Stomach (tissue), 8 donors: ENCODE measurements at regions not wholly inside any gene's neighbourhood (a gene's known extent, or its start where the extent isn't known, plus 50 kb on each side); places are given as distances from the start of the nearest gene placed in this dataset.

ENCODE experiments used
- DNase-seq, 2 donors: peaks; one replicate each; pipeline versions ENCODE4 v3.0.0 to v3.0.0-alpha.2; 2013 to 2019
- H3K27ac ChIP-seq, 5 donors: fragments of 200-600 bp in 4 of 5; sonication (generic) in 4 of 5; one replicate each; pipeline ENCODE4 v1.5.1; 2013 to 2019; ENCODE audit warnings: mild to moderate bottlenecking in 1 of 5, moderate library complexity in 1 of 5
- H3K27me3 ChIP-seq, 3 donors: fragments of 200-600 bp; sonication (generic); one replicate each; pipeline ENCODE4 v1.5.1; 2017 to 2019; ENCODE audit warnings: mixed run types in 1 of 3
- H3K36me3 ChIP-seq, 4 donors: fragments of 200-600 bp; sonication (generic); 1 replicate in 3 of 4; 2 replicates in 1 of 4; pipeline ENCODE4 v1.5.1; 2016 to 2019
- H3K4me1 ChIP-seq, 4 donors: fragments of 200-600 bp; sonication (generic); one replicate each; pipeline ENCODE4 v1.5.1; 2016 to 2019
- H3K4me3 ChIP-seq, 4 donors: fragments of 200-600 bp; sonication (generic) in 3 of 4; one replicate each; pipeline ENCODE4 v1.5.1; 2016 to 2019; ENCODE audit warnings: mild to moderate bottlenecking in 1 of 4
- H3K9me3 ChIP-seq, 4 donors: fragments of 200-600 bp; sonication (generic); one replicate each; pipeline ENCODE4 v1.5.1; 2016 to 2019
- CTCF ChIP-seq, 7 experiments: fragments of 450-650 bp in 4 of 7; fragments of 200-600 bp in 3 of 7; sonication (generic) in 3 of 7; IDR thresholded peaks; one replicate each; pipeline ENCODE4 v1.5.1; 2016 to 2019; ENCODE audit warnings: antibody characterized with exemption in 7 of 7, control low read depth in 2 of 7, mild to moderate bottlenecking in 1 of 7
- EP300 ChIP-seq: sonication (generic); formaldehyde crosslinking; IDR thresholded peaks from one replicate; pipeline ENCODE4 v1.6.1; 2017; ENCODE audit warnings: antibody characterized with exemption
- POLR2A ChIP-seq, 4 donors: fragments of 450-650 bp; IDR thresholded peaks; one replicate each; pipeline ENCODE4 v1.6.1; 2016; ENCODE audit warnings: antibody characterized with exemption in 4 of 4, control low read depth in 2 of 4, mild to moderate bottlenecking in 1 of 4, moderate library complexity in 1 of 4
- POLR2AphosphoS5 ChIP-seq, 3 donors: sonication (generic); formaldehyde crosslinking; IDR thresholded peaks; one replicate each; pipeline ENCODE4 v1.6.1; 2016; ENCODE audit warnings: antibody characterized with exemption in 3 of 3
- whole genome bisulfite sequencing, 5 donors: extraction: QIAGEN DNeasy Blood & Tissue Kit in 3 of 5; methylation state at CpG; one replicate each; pipeline versions ENCODE4 v1.1.5 to v1.1.7; 2013 to 2018; 5-methylcytosine and 5-hydroxymethylcytosine counted together
- intact Hi-C: fragments of 100-400 bp; cut with DNase I; formaldehyde crosslinking; loops from one replicate; pipeline ENCODE4 v1.15.1; 2023; ENCODE audit warnings: low total_unique reads
- donor health status: healthy with polysubstance abuse.
- donor health status: Bipolar disorder and iron deficiency.
- donor health status: healthy.

DNA sequence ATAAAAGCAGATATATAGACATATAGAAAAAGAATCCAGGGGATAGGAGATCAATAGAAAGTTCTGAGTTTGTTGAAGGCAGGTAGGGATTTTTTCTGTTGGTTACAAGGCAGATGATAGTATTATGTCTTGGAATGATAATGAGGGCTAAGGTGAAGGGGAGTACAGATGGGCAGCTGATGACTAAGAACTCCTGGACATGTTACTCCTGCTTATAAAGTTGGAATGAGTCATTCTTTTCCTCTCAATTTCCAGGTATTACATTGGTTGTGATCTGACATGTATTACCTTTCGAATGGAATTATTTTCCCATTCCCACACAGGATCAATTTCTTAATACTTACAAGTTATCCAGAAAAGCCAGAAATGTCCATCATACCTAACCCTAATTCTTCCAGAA, 545.2 kb upstream of the MGAT4C start:
- 85 to 97% (median 92%) methylated on average over 1 of the region's 1 CpG for WGBS, 5 donors
- H3K4me3 ChIP-seq = no peak overlapping the region
- intact Hi-C loops = no loop called here
- H3K27me3 ChIP-seq = no peaks in the 10 kb centered on the region
- H3K4me1 ChIP-seq = no peaks in the 10 kb centered on the region
- TF ChIP-seq CTCF (IDR thresholded peaks at IDR 0.05) (no peak), EP300 (no peak), POLR2AphosphoS5 (IDR thresholded peaks at IDR 0.05) (no peak), POLR2A (IDR thresholded peaks at IDR 0.05) (no peak)
- H3K36me3 ChIP-seq = no peaks in the 10 kb centered on the region
- DNase-seq = no peak
- H3K27ac ChIP-seq = no peak overlapping the region
- no peaks in the 10 kb centered on the region for H3K9me3 ChIP-seq

DNA sequence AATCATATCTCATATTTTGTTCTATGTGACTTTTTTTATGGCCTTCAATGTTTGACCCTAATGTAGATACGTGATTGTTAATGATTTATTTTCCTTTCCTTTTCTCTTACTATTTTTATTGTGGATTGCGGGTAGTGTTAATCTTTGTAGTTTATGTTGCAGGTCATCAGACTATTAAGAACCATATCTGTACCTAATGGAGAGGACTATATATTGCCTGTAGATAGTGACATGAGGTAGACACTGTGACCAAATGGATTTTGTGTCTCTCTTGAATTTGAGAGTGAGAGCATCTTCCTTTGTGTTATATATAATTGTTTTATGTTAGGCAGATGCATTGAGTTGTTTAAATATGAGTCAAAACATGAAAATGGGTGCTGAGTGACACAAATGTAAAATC, 543.4 kb upstream of the MGAT4C start:
- intact Hi-C loops = no loop called here
- WGBS, 5 donors = 73 to 82% (median 77%) methylated on average over 2 of the region's 2 CpGs
- Histone ChIP-seq H3K4me3 (no peak overlapping the region), H3K36me3 (no peaks in the 10 kb centered on the region), H3K4me1 (no peaks in the 10 kb centered on the region), H3K9me3 (no peaks in the 10 kb centered on the region), H3K27ac (no peak overlapping the region), H3K27me3 (no peaks in the 10 kb centered on the region)
- no peak for TF ChIP-seq POLR2A (IDR thresholded peaks at IDR 0.05)
- no peak for TF ChIP-seq EP300
- no peak for TF ChIP-seq POLR2AphosphoS5 (IDR thresholded peaks at IDR 0.05)
- TF ChIP-seq CTCF (IDR thresholded peaks at IDR 0.05) = no peak
- DNase-seq = no peak

GRCh38 chr12:86796550-86796949, 540.4 kb upstream of the MGAT4C start:
- no peaks in the 10 kb centered on the region for H3K36me3 ChIP-seq
- DNase-seq = no peak
- H3K4me1 ChIP-seq = no peaks in the 10 kb centered on the region
- intact Hi-C loops = no loop called here
- TF ChIP-seq POLR2AphosphoS5 (IDR thresholded peaks at IDR 0.05) (no peak), EP300 (no peak), POLR2A (IDR thresholded peaks at IDR 0.05) (no peak), CTCF (IDR thresholded peaks at IDR 0.05) (no peak)
- H3K27me3 ChIP-seq = no peaks in the 10 kb centered on the region
- WGBS, 5 donors = 86 to 94% (median 93%) methylated on average over 1 of the region's 1 CpG
- no peaks in the 10 kb centered on the region for H3K9me3 ChIP-seq
- H3K27ac ChIP-seq = no peak overlapping the region
- H3K4me3 ChIP-seq = no peak overlapping the region

- intact Hi-C loops = no loop called here
- DNase-seq = no peak
- no peaks in the 10 kb centered on the region for H3K36me3 ChIP-seq
- no peaks in the 10 kb centered on the region for H3K4me1 ChIP-seq
- no peak overlapping the region for H3K27ac ChIP-seq
- no peak overlapping the region for H3K4me3 ChIP-seq
- H3K27me3 ChIP-seq = no peaks in the 10 kb centered on the region
- H3K9me3 ChIP-seq = no peaks in the 10 kb centered on the region
- TF ChIP-seq POLR2AphosphoS5 (IDR thresholded peaks at IDR 0.05) (no peak), CTCF (IDR thresholded peaks at IDR 0.05) (no peak), EP300 (no peak), POLR2A (IDR thresholded peaks at IDR 0.05) (no peak)
Measured at GRCh38 chr12:86788661-86789060, 532.5 kb upstream of the MGAT4C start.

GRCh38 chr12:86787419-86787818, 531.2 kb upstream of the MGAT4C start:
- H3K9me3 ChIP-seq = no peaks in the 10 kb centered on the region
- H3K4me3 ChIP-seq = no peak overlapping the region
- no peaks in the 10 kb centered on the region for H3K27me3 ChIP-seq
- H3K36me3 ChIP-seq = no peaks in the 10 kb centered on the region
- DNase-seq = no peak
- TF ChIP-seq POLR2A (IDR thresholded peaks at IDR 0.05) (no peak), POLR2AphosphoS5 (IDR thresholded peaks at IDR 0.05) (no peak), CTCF (IDR thresholded peaks at IDR 0.05) (no peak), EP300 (no peak)
- intact Hi-C loops = no loop called here
- H3K27ac ChIP-seq = no peak overlapping the region
- no peaks in the 10 kb centered on the region for H3K4me1 ChIP-seq
